ENCODE measurements at regions not wholly inside any gene's neighbourhood (a gene's known extent, or its start where the extent isn't known, plus 50 kb on each side); places are given as distances from the start of the nearest gene placed in this dataset.

GRCh38 chr2:11068856-11069526, 86.3 kb upstream of the SLC66A3 start:
- no peaks in the 10 kb centered on the region for H3K9me3 Mint-ChIP-seq
- Histone ChIP-seq H3K4me3 (ENCODE audit: low read length) (no peak overlapping the region), H3K36me3 (ENCODE audit: control insufficient read depth, insufficient read depth, low read length) (no peaks in the 10 kb centered on the region), H3K4me1 (ENCODE audit: control insufficient read depth, insufficient read depth, low read length) (no peaks in the 10 kb centered on the region), H3K27me3 (ENCODE audit: control insufficient read depth, insufficient read depth, low read length, poor library complexity, severe bottlenecking) (no peaks in the 10 kb centered on the region), H3K9ac (ENCODE audit: extremely low read depth, low read length, poor library complexity, severe bottlenecking) (no peak overlapping the region), H3K9me3 (ENCODE audit: control insufficient read depth, low read length) (no peaks in the 10 kb centered on the region), H3K27ac (ENCODE audit: low read depth, low read length) (no peak overlapping the region)
- TF ChIP-seq CTCF (conservative IDR thresholded peaks at IDR 0.05): no peak
- no peaks in the 10 kb centered on the region for H3K27me3 Mint-ChIP-seq (ENCODE audit: insufficient read depth)
- 89 to 97% methylated on average over 12 to 13 of the region's 13 CpGs for whole genome bisulfite sequencing, 2 experiments (ENCODE audit: insufficient coverage in 1 of 2, insufficient read length in 1 of 2)
- no peaks in the 10 kb centered on the region for H3K36me3 Mint-ChIP-seq (ENCODE audit: low read depth)
- H3K27ac Mint-ChIP-seq: no peak overlapping the region
- no peak for DNase-seq
- peaks cover 4% of the 10 kb centered on the region for H3K4me1 Mint-ChIP-seq
- no peak overlapping the region for H3K4me3 Mint-ChIP-seq

GRCh38 chr2:11069566-11070185, 85.6 kb upstream of the SLC66A3 start:
- no peak for TF ChIP-seq CTCF (conservative IDR thresholded peaks at IDR 0.05)
- H3K4me3 ChIP-seq (ENCODE audit: low read length): no peak overlapping the region
- H3K4me3 Mint-ChIP-seq: no peak overlapping the region
- H3K9me3 ChIP-seq (ENCODE audit: control insufficient read depth, low read length): no peaks in the 10 kb centered on the region
- H3K9ac ChIP-seq (ENCODE audit: extremely low read depth, low read length, poor library complexity, severe bottlenecking): no peak overlapping the region
- no peak overlapping the region for H3K27ac Mint-ChIP-seq
- 94% methylated on average over 7 to 10 of the region's 10 CpGs for WGBS, 2 experiments (ENCODE audit: insufficient coverage in 1 of 2, insufficient read length in 1 of 2)
- no peaks in the 10 kb centered on the region for H3K9me3 Mint-ChIP-seq
- no peaks in the 10 kb centered on the region for H3K36me3 Mint-ChIP-seq (ENCODE audit: low read depth)
- no peaks in the 10 kb centered on the region for H3K27me3 Mint-ChIP-seq (ENCODE audit: insufficient read depth)
- no peaks in the 10 kb centered on the region for H3K36me3 ChIP-seq (ENCODE audit: control insufficient read depth, insufficient read depth, low read length)
- H3K27ac ChIP-seq (ENCODE audit: low read depth, low read length): no peak overlapping the region
- H3K4me1 Mint-ChIP-seq: peaks cover 4% of the 10 kb centered on the region
- H3K27me3 ChIP-seq (ENCODE audit: control insufficient read depth, insufficient read depth, low read length, poor library complexity, severe bottlenecking): no peaks in the 10 kb centered on the region
- DNase-seq: no peak
- no peaks in the 10 kb centered on the region for H3K4me1 ChIP-seq (ENCODE audit: control insufficient read depth, insufficient read depth, low read length)

- H3K36me3 ChIP-seq (ENCODE audit: control insufficient read depth, insufficient read depth, low read length): no peaks in the 10 kb centered on the region
- no peak overlapping the region for H3K9ac ChIP-seq (ENCODE audit: extremely low read depth, low read length, poor library complexity, severe bottlenecking)
- no peaks in the 10 kb centered on the region for H3K27me3 ChIP-seq (ENCODE audit: control insufficient read depth, insufficient read depth, low read length, poor library complexity, severe bottlenecking)
- Mint-ChIP-seq H3K4me3 (no peak overlapping the region), H3K4me1 (peaks cover 4% of the 10 kb centered on the region), H3K9me3 (no peaks in the 10 kb centered on the region), H3K27me3 (ENCODE audit: insufficient read depth) (no peaks in the 10 kb centered on the region), H3K27ac (no peak overlapping the region), H3K36me3 (ENCODE audit: low read depth) (no peaks in the 10 kb centered on the region)
- no peaks in the 10 kb centered on the region for H3K4me1 ChIP-seq (ENCODE audit: control insufficient read depth, insufficient read depth, low read length)
- no peak overlapping the region for H3K27ac ChIP-seq (ENCODE audit: low read depth, low read length)
- no peak overlapping the region for H3K4me3 ChIP-seq (ENCODE audit: low read length)
- peak; percentile 69 for DNase-seq
- H3K9me3 ChIP-seq (ENCODE audit: control insufficient read depth, low read length): no peaks in the 10 kb centered on the region
- TF ChIP-seq CTCF (conservative IDR thresholded peaks at IDR 0.05): no peak
- 71 to 73% methylated on average over 5 to 7 of the region's 7 CpGs for WGBS, 2 experiments (ENCODE audit: insufficient coverage in 1 of 2, insufficient read length in 1 of 2)
Measured at GRCh38 chr2:11071211-11071610, 84.1 kb upstream of the SLC66A3 start.
